ENCODE measurements at regions not wholly inside any gene's neighbourhood (a gene's known extent, or its start where the extent isn't known, plus 50 kb on each side); places are given as distances from the start of the nearest gene placed in this dataset.

- TF ChIP-seq CTCF (IDR thresholded peaks at IDR 0.05) (no peak), POLR2AphosphoS5 (IDR thresholded peaks at IDR 0.05) (no peak), POLR2A (IDR thresholded peaks at IDR 0.05) (no peak)
Measured at GRCh38 chr1:55289614-55290013, 74.5 kb upstream of the USP24 start.
